ENCODE measurements at regions not wholly inside any gene's neighbourhood (a gene's known extent, or its start where the extent isn't known, plus 50 kb on each side); places are given as distances from the start of the nearest gene placed in this dataset.

DNA sequence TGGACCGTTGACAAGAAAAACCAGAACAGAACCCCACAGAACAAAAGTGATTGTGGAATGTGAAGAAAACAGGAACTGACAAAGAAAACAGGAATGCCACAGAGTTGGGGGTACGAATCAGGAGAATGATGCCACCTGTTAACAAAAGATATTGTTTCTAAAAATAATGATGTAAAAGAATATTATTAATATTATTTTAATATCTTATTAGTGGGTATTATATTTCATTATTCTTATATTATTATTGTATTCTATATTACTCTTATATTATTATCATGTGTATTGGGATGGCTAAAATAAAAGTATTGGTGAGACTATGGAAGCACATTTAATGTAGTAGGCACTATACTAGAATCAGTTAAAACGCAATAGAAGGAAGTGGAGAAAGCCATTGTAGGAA is 659.0 kb upstream of the PCDH15 start:
- no peaks in the 10 kb centered on the region for H3K27me3 ChIP-seq
- no peaks in the 10 kb centered on the region for H3K36me3 ChIP-seq
- H3K27ac ChIP-seq, result no peak overlapping the region
- DNase-seq, result no peak
- no peaks in the 10 kb centered on the region for H3K4me1 ChIP-seq
- no peak overlapping the region for H3K4me3 ChIP-seq
- WGBS, 2 donors (ENCODE audit: low coverage in 1 of 2), result 75 to 76% methylated on average over 3 of the region's 3 CpGs
- intact Hi-C loops (cut with DNase I; ENCODE audit: low total_unique reads) (no loop called here), in situ Hi-C loops (cut with MboI; ENCODE audit: low pct_ligation_motif_present in 1 of 4, low pct_unique_long_range_greater_than_20kb in 1 of 4, low sequenced_read_pairs in 3 of 4) (no loop called here)
- TF ChIP-seq, protein P1, sequence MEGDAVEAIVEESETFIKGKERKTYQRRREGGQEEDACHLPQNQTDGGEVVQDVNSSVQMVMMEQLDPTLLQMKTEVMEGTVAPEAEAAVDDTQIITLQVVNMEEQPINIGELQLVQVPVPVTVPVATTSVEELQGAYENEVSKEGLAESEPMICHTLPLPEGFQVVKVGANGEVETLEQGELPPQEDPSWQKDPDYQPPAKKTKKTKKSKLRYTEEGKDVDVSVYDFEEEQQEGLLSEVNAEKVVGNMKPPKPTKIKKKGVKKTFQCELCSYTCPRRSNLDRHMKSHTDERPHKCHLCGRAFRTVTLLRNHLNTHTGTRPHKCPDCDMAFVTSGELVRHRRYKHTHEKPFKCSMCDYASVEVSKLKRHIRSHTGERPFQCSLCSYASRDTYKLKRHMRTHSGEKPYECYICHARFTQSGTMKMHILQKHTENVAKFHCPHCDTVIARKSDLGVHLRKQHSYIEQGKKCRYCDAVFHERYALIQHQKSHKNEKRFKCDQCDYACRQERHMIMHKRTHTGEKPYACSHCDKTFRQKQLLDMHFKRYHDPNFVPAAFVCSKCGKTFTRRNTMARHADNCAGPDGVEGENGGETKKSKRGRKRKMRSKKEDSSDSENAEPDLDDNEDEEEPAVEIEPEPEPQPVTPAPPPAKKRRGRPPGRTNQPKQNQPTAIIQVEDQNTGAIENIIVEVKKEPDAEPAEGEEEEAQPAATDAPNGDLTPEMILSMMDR (IDR thresholded peaks at IDR 0.05), result no peak
- TF ChIP-seq POLR2AphosphoS5 (IDR thresholded peaks at IDR 0.05) (no peak), POLR2A (IDR thresholded peaks at IDR 0.05) (no peak), EP300 (IDR thresholded peaks at IDR 0.05; ENCODE audit: low read depth) (no peak)
- no peaks in the 10 kb centered on the region for H3K9me3 ChIP-seq

DNA sequence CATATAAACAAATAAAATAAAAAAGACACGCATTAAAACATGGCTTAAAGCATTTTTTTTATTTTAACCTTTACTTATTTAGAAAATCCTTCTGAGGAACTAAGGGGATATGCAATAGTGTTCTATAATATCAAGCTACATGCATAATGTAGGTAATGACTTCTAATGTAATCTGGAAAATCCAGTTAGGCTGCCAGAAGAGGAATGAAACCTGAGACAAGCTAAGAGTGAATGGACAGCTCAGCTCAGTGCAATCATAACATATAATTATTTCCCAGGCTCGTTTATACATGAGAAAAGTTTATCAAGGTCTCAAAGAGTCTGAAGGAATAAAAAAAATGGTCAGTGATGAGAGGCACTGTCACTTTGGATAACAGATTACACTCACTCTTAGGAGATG is 649.0 kb upstream of the PCDH15 start:
- Histone ChIP-seq H3K4me3 (no peak overlapping the region), H3K36me3 (no peaks in the 10 kb centered on the region), H3K4me1 (no peaks in the 10 kb centered on the region), H3K27ac (no peak overlapping the region), H3K27me3 (no peaks in the 10 kb centered on the region), H3K9me3 (no peaks in the 10 kb centered on the region)
- whole genome bisulfite sequencing, 2 donors (ENCODE audit: low coverage in 1 of 2), result 44 to 85% methylated on average over 1 to 2 of the region's 2 CpGs
- intact Hi-C loops (cut with DNase I; ENCODE audit: low total_unique reads) (no loop called here), in situ Hi-C loops (cut with MboI; ENCODE audit: low pct_ligation_motif_present in 1 of 4, low pct_unique_long_range_greater_than_20kb in 1 of 4, low sequenced_read_pairs in 3 of 4) (no loop called here)
- no peak for DNase-seq
- TF ChIP-seq EP300 (IDR thresholded peaks at IDR 0.05; ENCODE audit: low read depth) (no peak), POLR2AphosphoS5 (IDR thresholded peaks at IDR 0.05) (no peak), POLR2A (IDR thresholded peaks at IDR 0.05) (no peak)
- TF ChIP-seq, protein P1 (IDR thresholded peaks at IDR 0.05), result no peak

DNA sequence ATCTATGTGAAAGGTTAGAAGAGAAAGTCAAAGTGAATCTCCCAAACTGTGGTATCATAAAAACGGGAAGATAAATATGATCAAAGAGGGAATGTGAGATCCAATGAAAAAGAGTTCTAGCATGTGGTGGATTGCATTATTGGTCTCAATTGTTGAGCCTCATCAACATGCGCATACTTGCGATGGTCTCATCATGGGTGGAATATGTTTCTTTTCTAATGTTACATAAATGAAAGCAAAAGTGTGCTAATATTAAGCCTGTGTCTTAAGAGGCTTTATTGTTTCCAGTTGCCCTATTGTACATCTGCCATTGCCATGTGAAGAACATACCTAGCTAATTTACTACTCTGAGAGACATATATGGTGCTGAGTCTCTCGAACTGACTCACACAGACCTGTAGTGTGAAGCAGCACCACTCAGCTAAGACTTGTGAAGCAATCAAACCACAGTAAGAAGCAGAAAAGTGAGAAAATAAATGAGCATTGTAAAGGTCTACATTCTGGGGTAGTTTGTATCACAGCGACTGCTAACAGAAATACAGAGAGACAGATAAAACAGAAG is 645.5 kb upstream of the PCDH15 start:
- Histone ChIP-seq H3K27me3 (no peaks in the 10 kb centered on the region), H3K9me3 (no peaks in the 10 kb centered on the region), H3K4me3 (no peak overlapping the region), H3K36me3 (no peaks in the 10 kb centered on the region), H3K27ac (no peak overlapping the region), H3K4me1 (no peaks in the 10 kb centered on the region)
- TF ChIP-seq EP300 (IDR thresholded peaks at IDR 0.05; ENCODE audit: low read depth) (no peak), POLR2A (IDR thresholded peaks at IDR 0.05) (no peak), POLR2AphosphoS5 (IDR thresholded peaks at IDR 0.05) (no peak)
- TF ChIP-seq, protein P1 (IDR thresholded peaks at IDR 0.05), result no peak
- WGBS, 2 donors (ENCODE audit: low coverage in 1 of 2), result 84% methylated on average over 5 of the region's 5 CpGs
- intact Hi-C loops (cut with DNase I; ENCODE audit: low total_unique reads) (no loop called here), in situ Hi-C loops (cut with MboI; ENCODE audit: low pct_ligation_motif_present in 1 of 4, low pct_unique_long_range_greater_than_20kb in 1 of 4, low sequenced_read_pairs in 3 of 4) (no loop called here)
- DNase-seq, result no peak

DNA sequence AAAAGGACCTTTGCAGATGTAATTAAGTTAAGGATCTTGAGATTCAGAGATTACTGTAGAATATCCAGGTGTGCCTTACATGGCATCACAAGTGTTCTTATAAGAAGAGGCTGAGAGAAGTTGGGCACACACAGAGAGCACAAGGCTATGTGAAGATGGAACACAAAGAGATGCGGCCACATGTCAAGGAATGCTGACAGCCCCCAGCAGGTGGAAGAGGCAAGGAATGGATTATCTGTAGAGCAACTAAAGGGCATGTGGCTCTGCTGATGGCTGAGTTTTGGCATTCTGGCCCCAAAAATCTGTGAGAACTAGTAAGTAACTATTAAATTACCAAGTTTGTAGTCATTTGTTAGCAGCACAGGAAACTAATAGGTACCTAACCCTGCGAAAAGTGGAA is 640.7 kb upstream of the PCDH15 start:
- Histone ChIP-seq H3K4me1 (no peaks in the 10 kb centered on the region), H3K36me3 (no peaks in the 10 kb centered on the region), H3K27me3 (no peaks in the 10 kb centered on the region), H3K4me3 (no peak overlapping the region), H3K27ac (no peak overlapping the region), H3K9me3 (no peaks in the 10 kb centered on the region)
- TF ChIP-seq POLR2AphosphoS5 (IDR thresholded peaks at IDR 0.05) (no peak), POLR2A (IDR thresholded peaks at IDR 0.05) (no peak), EP300 (IDR thresholded peaks at IDR 0.05; ENCODE audit: low read depth) (no peak)
- TF ChIP-seq, protein P1 (IDR thresholded peaks at IDR 0.05), result no peak
- WGBS, 2 donors (ENCODE audit: low coverage in 1 of 2), result 89 to 100% methylated on average over 2 of the region's 2 CpGs
- in situ Hi-C loops (cut with MboI; ENCODE audit: low pct_ligation_motif_present in 1 of 4, low pct_unique_long_range_greater_than_20kb in 1 of 4, low sequenced_read_pairs in 3 of 4), result no loop called here
- no peak for DNase-seq
- intact Hi-C loops (cut with DNase I; ENCODE audit: low total_unique reads), result no loop called here
